GM19023 (cell line): ENCODE measurements at regions not wholly inside any gene's neighbourhood (a gene's known extent, or its start where the extent isn't known, plus 50 kb on each side); places are given as distances from the start of the nearest gene placed in this dataset.

Experiments
- ATAC-seq: cut with Tn5 transposase; IDR thresholded peaks from one replicate; pipeline ENCODE4 v1.9.1; 2021; ENCODE audit warnings: mild to moderate bottlenecking, moderate library complexity; ENCODE audit not compliant: unreplicated experiment

DNA sequence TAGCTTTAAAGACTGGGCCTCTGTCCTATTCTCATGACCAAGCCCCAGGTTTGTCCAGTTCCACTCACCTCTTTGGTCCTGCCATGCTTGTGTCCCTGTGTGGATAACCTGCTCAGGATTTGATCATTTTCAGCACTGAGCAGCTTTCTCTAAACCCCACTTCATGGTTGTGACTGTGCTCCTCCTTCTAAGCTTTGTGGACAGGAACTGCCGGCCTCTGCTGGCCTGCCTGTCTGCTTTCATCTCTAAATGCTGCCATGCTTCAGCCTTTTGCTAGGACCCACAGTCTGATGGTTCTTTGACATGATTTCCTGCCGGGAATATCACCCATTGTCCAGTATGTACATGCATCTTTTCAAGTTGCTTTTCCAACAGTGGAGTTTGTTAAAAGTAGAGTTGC is 53.9 kb upstream of the STXBP6 start:
- ATAC-seq: no peak

DNA sequence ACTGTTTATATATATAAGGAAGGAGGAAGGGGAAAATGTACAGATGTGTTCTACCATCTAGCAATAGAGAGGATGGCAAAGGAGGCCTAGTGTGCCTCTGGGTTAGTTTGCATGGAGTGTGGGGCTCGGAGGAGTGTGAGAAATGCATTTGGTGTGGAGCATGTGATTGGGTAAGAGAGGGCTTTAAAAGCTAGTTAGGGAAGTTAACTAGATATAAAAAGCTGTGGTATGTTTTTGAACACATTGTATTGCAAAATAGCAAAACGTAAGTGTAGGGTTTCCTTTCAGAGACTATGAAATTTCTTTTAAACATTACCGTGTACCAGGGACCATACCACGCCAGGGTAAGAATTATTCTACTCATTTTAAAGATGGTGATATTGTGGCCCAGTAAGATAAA is 53.3 kb upstream of the STXBP6 start:
- no peak for ATAC-seq

DNA sequence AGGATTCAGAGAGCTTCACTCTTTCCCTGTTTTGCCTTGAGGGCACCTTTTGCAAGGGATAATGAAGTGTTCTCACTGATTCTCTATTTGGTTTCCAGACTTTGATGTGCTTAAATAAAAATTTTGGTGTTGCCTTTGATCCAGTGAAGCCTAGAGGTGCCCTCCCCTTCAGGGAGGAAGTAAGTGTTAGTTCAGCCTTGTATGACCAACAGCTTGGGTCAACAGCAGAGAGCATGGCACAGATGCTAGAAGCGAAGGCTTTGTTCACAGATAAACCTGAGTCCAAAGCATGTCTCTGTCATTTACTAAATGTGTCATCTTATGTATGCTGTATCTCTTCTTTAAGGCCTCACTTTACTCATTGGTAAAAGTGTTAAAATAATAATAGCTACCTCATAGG is 52.8 kb upstream of the STXBP6 start:
- no peak for ATAC-seq

DNA sequence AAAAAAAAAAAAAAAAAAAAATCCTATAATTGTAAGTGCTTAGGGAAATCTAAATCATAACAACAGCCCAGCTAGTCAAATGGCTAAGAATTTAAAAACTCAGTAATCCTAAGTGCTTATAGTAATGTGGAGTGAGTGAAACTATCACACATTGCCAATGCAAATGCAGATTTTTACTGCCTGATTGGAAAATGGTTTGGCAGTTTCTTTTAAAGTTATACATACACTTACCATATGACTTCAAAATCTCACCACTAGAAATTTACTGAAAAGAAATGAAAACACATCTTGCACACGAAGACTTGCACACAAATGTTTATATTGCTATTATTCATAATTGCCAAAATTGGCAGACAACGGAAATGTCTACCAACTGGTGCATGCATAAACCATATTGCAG is 51.3 kb upstream of the STXBP6 start:
- ATAC-seq: no peak
